Activated T-helper 9 cell treated with anti-CD3 and anti-CD28 coated beads, Interleukin-2, amount 50 U/mL, for 16 hours (primary cell): ENCODE measurements at regions not wholly inside any gene's neighbourhood (a gene's known extent, or its start where the extent isn't known, plus 50 kb on each side); places are given as distances from the start of the nearest gene placed in this dataset.
"Not testable (repeated sequence)": the region's sequence is repeated elsewhere in the genome, so short reads cannot be mapped to it uniquely, and the experiment has no call there.

Experiments used
- DNase-seq: peaks from one replicate; pipeline ENCODE4 v3.0.0-alpha.2; 2020; ENCODE audit warnings: low read depth

DNA sequence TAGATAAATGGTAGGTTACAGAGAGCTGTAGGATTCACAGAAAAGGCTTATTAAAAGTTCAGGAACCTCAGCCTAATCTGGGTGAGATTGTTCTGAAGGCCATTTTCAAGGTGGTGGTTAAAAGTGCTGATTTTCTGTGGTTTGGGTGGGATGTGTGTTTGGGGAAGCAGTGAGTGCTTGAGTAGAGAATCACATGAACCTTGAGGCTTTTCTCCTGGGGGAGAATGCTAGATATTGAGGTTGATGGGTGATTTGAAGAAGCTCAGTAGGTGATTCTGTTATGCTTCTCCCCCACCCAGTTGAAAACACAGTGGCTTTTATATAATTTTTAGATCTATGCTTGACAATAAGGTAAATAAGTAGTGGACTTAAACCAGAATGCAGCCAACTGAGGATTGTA lies 420.9 kb downstream of the PCNX1 start:
- no peak for DNase-seq

DNA sequence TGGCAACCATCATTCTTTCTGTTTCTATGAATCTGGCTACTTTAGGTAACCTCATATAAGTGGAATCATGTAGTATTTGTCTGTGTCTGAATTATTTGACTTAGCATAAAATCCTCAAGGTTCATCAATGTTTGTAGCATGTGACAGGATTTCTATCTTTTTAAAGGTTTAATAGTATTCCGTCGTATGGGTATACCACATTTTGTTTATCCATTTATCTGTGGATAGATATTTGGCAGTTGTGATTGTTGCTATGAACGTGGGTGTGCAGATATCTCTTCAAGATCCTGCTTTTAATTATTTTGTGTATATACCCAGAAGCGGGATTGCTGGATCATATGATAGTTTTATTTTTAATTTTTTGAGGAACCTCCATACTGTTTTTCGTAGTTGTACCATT lies 421.7 kb downstream of the PCNX1 start:
- DNase-seq: no peak

DNA sequence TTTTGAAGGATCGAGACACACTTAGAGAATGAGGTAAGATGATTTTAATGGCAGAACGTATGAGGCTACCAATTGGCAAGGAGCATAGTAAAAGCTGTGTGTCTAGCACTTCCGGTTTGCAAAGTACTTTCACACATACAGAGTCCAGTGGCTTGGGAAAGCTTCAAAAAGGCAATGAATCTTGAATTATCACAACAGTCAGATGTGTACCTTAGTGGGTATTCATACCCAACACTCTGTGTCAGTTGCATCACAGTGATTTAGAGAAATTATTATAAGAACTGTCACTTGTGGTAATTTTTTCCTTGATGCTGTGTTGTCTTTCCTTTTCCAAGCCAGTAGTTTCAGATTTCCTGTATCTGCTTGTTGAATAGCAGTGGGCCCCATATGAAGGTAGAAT lies 424.1 kb downstream of the PCNX1 start:
- no peak for DNase-seq

DNA sequence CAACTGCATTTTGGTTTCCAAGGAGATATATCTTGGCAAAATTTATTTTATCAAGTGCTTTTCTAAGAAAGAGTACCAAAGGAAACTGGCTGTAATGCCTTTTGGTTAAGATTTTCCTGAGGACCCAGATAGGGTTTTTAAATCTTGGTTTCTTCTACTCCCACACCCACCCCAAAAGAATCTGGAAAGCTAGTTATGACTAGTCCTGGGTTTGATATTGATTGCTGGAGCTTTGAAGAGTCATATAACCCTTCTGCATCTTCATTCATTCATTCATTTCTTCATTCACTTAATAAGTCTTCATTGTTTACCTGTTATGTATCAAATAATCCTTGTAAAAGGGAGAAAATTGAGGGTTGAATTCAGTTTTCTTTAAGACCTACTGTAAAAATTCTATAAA lies 425.2 kb downstream of the PCNX1 start:
- DNase-seq: no peak

DNA sequence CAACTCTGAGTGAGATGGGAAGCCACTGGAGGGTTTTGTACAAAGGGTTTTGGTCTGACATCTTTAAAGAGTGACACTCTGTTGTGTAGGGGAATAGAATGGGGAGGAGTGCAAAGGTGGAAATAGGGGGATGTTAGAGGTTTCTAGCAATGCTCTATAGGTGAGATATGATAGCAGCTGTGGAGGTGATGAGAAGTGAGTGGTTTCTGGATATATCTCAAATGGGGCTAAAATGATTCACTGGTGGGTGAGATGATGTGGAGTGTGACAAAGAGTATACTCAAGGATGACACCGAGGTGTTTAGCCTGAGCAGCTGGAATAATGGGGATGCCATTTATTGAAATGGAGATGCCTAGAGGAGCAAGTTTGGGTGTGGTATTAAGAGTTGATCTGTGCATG lies 426.4 kb downstream of the PCNX1 start:
- no peak for DNase-seq

DNA sequence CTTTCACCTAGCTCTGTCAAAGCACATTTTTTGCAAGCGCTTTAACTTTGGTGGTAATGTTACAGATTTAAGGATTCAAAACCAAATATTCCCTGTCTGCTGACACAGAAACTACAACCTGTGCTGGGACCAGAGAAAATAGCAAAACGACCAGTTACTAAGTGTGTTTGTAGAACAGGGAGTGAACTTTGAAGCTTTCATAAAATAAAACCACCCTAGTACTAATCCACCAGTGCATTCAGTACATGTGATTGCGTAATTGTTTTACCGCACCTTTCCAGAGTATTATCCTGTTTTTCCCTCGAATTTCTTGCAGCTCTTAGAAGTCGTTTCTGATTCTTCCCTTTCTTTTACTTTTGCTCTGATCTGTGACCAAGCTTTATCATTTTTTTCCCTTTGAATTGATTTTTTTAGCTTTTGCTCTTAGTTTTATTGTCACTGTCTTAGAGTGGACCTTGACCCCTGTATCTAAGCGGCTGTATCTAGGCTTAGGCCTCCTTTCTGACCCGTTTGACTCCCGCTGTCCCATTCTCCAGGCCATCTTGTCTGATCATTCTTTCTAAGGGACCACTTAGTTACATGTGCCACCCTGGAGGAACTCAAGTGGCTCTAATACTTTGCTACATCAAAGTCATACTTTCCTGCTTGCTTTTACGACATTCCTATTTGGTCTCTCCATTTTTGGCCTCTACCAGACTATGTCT lies 429.4 kb downstream of the PCNX1 start:
- no peak for DNase-seq

DNA sequence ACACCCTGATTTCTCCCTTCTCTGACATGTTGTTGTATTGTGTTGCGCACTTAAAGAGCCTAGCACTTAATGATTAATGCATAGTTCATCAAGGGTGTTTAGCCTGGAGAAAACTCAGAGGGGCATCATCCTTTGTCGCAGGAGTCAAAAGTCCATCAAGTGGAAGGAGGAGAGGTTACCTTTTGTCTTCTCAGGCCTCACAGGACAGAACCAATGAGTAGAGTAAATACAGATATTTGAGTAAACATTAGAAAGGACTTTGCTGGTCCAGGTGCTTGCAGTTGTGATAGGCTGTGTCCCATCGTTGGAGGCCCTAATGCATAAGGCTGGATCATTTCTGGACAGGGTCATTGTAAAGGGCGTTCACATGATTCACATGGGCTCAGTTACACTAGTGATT lies 430.9 kb downstream of the PCNX1 start:
- DNase-seq: no peak

DNA sequence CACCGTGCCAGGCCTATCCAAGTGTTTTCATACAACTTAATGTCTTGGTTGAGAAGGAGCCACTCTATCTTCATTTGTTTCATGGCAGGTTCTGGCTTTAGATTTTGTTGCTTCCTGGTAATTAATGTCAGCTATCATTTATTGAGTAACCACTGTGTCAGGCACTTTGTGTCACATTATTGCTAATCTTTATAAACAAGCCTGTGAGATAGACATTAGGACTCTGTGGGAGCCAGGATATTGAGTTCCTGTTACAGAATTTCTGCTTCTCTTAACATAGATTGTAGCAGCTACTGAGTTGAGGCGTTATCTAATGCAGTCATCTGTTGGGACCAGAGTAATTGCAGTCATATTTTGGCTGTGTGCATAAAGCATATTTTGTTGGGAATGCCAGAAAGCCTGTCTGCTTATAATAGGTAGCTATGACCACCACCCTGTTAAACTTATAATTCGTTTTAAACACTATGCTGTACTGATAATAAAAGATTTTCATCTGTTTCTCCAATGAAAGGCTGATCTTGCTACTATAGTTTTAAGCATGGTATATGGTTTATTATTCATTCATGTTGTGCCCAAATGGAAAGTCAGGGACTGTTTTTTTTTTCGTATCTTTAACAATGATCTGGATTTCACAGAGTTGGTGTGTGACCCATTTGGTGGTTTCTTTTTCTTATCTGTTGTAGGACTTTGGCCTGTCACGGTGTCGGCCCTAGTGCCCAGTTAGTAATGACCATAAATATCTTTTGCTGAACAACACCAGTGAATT lies 432.6 kb downstream of the PCNX1 start:
- no peak for DNase-seq

DNA sequence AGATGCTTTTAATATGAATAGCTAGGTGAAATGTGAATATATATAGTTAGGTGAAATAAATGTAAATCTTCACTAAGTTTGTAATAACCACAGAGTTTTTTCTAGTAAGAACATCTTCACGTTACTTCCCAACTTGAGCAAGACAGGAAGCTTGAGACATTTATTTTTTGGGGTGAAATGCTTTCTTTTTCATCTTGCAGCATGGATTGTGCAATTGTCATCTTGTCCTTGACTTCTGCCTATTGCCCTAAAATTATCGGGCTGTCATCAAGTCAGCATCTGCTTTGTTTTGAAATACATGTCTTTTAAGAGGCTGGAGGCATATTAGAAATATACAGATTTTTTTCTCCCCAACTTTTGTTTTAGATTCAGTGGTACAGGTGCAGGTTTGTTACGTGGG lies 433.9 kb downstream of the PCNX1 start:
- no peak for DNase-seq

DNA sequence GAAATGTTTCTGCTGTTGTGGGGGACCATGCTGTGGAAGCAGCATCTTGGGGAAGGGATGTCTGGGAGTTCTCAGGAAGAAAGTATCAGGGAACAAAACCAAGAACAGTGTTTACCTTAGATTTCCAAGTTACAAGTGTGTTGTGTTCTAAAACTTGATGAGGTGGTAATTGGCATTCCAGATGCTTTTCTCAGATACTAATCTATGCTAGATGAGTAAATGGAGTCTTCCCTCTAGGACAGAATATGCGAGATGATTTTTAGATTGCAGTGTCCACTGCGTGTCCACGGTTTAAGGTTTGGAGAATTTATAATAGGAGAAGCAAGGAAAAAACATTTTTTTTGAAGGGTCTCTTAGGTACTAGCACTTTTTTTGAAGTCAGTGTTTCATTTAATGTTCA lies 436.5 kb downstream of the PCNX1 start:
- DNase-seq: no peak

DNA sequence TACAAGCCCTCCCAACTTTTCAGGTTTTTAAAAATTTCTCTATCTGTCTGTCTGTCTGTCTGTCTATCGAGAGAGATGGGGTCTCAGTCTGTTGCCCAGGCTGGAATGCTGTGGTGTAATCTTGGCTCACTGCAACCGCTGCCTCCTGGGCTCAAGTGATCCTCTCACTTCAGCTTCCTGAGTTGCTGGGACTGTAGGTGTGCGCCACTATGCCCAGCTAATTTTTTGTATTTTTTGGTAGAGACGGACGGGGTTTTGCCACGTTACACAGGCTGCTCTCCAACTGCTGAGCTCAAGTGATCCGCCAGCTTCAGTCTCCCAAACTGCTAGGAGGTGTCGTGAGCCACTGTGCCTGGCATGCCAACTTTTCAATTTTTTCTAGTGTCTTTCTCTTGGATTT lies 437.2 kb downstream of the PCNX1 start:
- DNase-seq: no peak

DNA sequence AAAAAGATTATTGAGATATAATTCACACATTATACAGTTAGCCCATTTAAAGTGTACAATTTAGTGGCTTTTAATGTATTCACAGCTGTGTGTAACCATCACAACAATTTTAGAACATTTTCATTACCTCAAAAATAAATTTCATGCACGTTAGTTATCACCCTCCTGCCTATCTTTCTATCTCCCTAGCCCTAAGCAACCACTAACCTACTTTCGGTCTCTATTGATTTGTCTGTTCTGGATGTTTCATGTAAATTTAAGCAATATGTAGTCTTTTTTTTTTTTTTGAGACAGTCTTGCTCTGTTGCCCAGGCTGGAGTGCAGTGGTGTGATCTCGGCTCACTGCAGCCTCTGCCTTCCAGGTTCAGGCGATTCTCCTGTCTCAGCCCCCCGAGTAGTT lies 439.4 kb downstream of the PCNX1 start:
- DNase-seq: no peak

DNA sequence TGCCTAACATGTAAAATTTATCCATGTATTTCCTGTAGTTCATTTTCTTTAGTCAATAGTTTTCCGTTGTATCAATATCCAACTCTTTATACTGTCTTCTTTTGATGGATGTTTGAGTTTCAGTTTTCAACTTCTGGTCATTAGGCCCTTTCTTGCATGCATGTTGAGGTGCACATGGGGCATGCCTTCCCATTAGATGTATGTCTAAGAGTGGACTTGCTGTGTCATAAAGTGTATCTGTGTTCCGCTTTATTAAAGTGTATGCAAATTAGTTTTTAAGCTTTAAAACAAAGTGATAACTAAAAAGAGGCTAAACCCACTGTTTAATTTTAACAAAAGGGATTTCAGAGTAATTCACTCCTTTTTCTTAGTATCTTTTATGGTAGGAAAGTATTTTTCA lies 441.1 kb downstream of the PCNX1 start:
- no peak for DNase-seq

DNA sequence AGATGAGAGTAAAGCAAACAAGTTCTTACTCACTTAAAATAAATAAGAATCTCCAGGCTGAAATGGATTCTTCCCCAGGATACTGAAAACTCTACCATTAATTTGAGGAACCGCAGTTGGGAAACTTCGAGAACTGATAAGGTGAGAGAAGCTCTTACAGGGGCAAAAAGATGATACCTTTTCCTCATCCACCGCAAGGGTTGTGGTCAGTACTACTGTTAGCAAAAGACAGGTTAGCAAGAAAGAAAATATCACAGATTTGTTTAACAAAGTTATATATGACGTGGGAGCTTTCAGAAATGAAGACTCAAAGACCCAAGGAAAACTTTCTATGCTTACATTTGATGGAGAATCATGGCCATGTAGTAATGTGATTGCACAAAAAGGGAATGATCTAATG lies 441.6 kb downstream of the PCNX1 start:
- no peak for DNase-seq

DNA sequence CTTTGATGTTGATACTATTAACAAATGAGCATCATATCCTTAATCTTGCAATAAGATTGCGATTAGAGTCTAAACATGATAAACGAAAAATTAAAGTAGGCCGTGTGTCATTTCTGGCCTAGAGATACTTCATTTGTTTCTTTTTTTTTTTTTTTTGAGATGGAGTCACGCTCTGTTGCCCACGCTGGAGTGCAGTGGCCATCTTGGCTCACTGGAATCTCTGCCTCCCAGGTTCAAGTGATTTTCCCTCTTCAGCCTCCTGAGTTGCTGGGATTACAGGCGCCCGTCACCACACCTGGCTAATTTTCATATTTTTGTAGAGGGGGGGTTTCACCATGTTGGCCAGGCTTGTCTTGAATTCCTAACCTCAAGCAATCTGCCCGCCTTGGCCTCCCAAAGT lies 446.9 kb downstream of the PCNX1 start:
- DNase-seq: no peak

DNA sequence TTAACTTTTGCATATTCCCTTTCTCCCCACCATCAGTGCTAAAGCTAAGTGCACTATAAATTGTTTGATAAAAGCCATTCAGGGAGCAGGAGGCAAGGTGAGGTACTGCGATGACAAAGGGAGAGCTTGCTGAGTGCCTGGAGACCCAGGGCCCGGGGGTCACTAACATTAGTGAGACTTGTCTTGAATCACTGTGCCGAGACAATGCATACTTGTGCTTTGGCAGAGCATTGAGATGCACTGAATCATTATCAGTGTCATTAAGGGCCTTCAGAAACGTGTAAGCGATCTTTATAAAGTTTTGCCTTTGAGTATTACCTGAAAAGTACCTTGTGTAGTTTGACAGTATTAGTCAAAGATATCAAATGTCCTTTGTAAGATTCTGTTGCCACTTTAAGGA lies 447.5 kb downstream of the PCNX1 start:
- no peak for DNase-seq

DNA sequence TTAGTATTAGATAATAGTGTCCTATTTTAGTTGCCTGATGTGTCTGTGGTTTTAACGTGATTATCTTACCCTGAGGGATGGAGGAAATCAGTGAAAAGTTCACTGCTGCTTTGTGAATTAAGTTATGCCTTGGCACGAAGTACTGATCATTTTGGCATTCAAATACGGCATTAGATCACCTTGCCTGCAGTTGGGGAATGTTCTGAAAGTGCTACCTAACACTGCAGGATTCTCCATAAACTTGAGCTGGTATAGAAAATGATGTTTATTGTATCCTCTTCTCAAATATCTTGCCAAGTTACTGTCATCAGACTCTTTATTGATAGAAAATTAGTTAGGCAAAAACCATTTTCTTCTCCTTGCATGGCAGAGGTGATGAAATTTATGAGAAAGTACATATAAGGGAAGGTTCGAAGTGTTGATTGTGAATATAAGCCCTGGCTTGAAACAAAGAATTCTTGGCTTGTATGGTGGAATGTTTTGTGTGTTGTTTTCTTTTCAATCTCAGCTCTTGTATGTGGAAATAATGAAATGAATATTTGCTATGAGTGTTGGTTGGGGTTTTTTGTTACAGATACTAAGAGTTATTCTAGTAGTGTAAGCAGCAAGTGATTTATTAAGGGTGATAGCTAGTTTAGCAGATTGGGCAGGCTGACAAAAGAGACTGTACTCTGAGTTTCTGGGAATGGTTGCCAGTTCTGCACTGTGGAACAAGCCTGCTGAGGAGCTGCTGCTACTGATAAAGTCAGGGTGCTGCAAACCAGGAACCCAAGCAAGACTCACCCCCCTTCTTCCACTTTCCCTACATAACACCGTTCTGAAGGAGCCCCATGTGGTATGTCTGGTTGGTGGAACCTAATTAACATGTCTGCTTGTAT lies 448.3 kb downstream of the PCNX1 start:
- no peak for DNase-seq

DNA sequence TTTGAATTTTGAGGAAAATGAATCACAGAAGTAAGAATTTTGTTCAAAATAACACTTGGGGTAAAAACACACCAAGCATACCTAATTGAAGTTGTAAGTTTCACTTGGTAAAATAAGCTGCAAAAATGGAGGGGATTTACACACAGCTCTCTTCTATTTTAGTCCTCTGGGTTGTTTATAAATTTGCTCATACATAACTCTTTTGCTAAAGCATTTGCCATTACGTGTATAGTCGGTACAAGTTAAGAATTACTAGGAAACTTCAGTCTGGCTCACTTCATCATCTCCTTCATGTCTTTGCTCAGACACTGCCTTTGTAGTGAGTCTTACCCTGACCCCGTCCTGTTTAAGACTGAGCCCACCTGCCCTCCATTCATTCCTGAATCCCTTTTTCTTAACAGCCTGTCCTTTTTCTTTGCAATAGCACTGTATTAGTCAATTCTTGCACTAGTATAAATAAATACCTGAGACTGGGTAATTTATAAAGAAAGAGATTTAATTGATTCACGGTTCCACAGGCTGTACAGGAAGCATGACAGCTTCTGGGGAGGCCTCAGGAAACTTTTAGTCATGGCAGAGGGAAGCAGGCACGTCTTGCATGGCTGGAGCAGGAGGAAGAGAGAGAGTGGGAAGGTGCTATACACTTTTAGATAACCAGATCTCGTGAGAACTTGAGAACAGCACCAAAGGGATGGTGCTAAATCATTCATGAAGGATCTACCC lies 451.1 kb downstream of the PCNX1 start:
- no peak for DNase-seq

DNA sequence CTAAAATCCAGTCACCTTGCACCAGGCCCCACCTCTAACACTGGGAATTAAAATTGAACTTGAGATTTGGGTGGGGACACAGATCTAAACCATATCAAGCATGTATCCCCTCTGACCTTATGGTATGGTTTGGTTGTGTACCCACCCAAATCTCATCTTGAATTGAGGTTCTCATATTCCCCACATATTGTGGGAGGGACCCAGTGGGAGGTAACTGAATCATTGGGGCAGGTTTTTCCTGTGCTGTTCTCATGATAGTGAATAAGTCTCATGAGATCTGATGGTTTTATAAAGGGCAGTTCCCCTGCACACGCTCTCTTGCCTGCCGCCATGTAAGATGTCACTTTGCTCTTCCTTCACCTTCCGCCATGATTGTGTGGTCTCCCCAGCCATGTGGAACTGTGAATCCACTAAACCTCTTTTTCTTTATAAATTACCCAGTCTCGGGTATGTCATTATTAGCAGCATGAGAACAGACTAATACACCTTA lies 451.7 kb downstream of the PCNX1 start:
- not testable (repeated sequence) for DNase-seq

DNA sequence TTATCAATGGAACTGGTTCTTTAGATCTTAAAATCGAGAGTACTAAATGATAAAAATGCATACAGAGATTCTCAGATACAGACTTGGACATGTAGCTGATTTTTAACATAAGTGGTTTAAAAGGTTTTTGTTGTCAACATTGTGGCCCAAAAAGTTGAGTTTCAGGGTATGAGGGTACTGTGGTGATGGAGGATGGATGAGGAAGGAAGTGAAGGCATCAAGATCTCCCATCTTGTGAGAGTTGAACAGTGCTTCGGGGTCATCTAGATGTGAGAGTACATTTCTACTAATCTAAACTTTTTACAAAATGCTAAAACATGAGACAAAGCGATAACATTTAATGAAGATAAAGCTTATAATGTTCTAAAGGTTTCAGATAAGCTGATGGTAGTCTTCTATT lies 452.6 kb downstream of the PCNX1 start:
- DNase-seq: no peak

DNA sequence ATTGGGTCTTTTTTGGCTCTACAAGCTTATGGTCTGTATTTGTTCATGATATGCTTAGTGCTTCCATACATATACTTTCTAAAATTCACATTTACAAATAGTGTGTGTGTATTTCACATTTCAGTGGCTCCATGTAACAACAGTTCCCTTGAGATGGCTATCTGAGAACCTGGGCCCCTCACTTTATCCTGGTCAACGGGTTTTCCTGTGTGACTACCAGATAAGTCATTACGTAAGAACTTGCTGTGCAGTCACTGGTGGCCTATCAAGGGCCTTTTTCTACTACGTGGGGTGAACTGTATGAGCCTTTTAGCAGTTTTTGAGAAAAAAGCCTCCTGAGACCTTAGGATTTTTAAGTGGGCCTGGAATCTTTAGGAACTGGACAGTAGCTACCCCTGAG lies 454.1 kb downstream of the PCNX1 start:
- no peak for DNase-seq

DNA sequence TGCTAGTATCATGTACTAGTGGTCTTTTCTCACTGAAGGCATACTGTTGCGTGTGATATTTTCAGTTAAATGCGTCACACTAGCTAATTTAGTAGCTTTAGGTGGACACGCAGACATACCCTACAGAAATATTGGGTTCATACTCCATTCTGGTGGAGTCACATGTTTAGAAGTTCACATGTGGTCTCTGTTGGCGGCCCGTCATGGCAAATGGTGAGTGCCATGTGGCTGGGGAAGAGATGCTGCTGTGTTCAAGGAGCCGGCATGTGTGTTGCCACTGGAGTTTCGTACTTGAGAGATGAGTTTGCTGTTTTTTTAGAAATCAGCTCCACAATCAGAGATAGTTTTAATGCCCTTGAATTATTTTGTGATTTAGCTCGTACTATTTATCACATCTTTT lies 454.6 kb downstream of the PCNX1 start:
- no peak for DNase-seq
